GM21515 (cell line): ENCODE measurements at regions not wholly inside any gene's neighbourhood (a gene's known extent, or its start where the extent isn't known, plus 50 kb on each side); places are given as distances from the start of the nearest gene placed in this dataset.

ENCODE experiments used
- ATAC-seq: cut with Tn5 transposase; IDR thresholded peaks from one replicate; pipeline ENCODE4 v1.9.1; 2021; ENCODE audit not compliant: unreplicated experiment

DNA sequence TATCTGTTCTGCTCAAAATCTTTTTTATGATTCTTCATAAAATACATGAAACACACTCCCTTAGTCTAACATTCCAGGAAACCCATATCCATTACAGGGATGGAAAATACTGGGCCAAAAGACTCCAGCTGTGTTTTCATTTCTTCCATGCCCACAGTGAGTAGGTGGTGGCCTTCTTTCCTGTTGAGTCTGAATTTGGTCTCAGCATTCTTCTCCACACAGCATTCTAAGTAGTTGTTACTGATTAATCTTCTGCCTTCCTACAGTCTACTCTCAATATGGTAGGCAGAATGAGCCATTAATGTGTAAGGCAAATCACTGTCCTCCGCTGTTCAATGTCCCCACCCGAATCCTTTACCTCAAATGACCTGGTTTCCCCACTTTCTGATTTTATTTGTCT is 370.6 kb upstream of the RPS6KA3 start:
- ATAC-seq = no peak

GRCh38 chrX:20633451-20633850 is 366.7 kb upstream of the RPS6KA3 start:
- ATAC-seq = no peak

DNA sequence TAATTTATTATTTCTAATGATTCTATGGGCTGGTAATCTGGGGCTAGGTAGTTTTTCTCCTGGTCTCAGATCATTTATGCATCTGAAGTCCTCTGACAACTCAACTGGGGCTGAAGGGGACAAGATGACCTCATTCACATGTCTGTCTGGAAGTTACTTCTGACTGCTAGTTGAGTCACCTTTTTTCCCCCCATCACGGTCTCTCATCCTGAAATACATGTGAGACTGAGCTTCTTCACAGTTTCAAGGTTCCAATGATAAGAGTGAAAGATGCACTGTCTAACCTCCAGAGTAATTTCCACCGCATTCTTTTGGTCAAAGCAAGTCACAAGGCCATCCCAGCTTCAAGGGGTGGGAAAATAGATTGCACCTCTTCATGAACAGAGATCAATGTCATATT is 356.7 kb upstream of the RPS6KA3 start:
- ATAC-seq = no peak

GRCh38 chrX:20620306-20620705 is 353.6 kb upstream of the RPS6KA3 start:
- no peak for ATAC-seq

GRCh38 chrX:20609916-20610415 is 343.3 kb upstream of the RPS6KA3 start:
- no peak for ATAC-seq

DNA sequence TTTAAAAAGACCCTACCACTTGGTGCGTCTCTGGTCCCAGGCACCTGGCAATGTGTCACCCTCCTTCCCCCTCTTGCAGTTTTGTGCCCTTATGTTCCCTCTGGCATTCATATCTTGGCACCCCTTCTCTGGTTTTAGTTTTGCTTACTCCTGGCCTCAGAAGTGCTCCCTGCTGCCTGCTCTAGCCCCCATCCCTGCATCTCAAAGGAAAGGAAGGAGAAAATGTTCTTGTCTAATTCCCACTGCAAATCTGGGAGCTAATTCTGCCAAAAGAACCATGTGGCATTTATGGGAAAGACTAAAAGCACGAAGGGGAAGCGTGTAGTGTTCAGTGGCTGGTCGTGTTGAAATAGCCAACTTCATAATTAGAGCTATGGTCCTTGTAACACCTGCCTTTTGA is 340.1 kb upstream of the RPS6KA3 start:
- no peak for ATAC-seq

- no peak for ATAC-seq
Observed at GRCh38 chrX:20596856-20597255, 330.1 kb upstream of the RPS6KA3 start.

- no peak for ATAC-seq
Observed at GRCh38 chrX:20595928-20596575, 329.3 kb upstream of the RPS6KA3 start.

GRCh38 chrX:20594985-20595384 is 328.3 kb upstream of the RPS6KA3 start:
- ATAC-seq = no peak

DNA sequence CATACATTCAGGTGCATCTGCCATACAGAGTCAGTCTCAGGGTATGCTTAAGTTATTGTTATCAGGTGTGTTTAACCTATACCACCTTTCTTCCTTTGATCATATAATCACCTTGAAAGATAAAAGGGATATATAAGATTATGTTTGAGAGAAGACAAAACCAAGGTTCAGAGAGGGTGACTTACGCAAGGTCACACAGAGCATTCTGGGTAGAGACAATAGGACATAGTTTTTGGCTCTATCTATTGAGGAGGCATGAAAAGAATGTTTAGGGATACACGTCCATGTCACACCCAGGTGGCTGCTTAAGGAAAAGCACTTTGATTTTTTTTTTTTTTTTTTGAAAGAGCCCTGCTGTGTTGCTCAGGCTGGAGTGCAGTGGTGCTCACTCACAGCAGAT is 327.1 kb upstream of the RPS6KA3 start:
- ATAC-seq = no peak

DNA sequence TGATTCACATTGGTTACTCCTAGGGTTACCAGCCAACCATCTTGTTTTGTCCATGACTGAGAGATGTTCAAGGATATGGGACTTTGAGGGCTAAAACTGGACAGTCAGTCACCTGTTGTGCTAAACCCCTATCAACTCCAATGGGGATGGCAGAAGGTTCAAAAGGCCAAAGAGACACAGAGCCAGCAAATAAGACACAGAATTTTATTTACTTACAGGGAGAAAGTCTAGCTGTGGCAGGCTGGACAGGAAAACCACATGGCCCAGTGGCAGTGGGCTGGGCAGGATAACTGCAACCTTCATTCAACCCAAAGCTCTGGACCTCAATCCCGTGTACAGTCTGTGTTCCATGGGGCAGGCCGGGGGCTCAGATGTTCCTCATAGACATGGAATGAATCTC is 326.7 kb upstream of the RPS6KA3 start:
- no peak for ATAC-seq

- ATAC-seq = no peak
Observed at GRCh38 chrX:20591246-20591645, 324.5 kb upstream of the RPS6KA3 start.

- ATAC-seq = no peak
Observed at GRCh38 chrX:20585782-20586181, 319.1 kb upstream of the RPS6KA3 start.

DNA sequence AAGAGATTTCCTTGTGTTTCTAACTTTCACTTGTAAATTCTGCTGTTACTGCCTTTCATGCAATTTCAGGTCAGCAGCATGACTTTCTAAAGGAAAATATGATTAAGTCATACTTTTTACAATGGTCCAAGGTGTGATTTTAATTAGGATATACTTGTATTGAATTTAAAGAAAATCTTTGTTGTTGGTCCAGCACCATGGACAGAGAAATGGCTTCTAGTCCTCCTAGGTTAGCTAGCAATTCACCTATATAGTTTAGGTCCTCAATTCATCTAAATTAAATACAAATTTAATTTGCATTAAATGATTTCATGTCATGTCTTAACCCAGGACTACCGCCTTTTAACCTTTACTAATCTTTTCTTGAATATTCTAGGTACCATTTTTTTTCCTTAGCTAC is 304.9 kb upstream of the RPS6KA3 start:
- ATAC-seq = no peak

- no peak for ATAC-seq
Observed at GRCh38 chrX:20567108-20567507, 300.4 kb upstream of the RPS6KA3 start.

DNA sequence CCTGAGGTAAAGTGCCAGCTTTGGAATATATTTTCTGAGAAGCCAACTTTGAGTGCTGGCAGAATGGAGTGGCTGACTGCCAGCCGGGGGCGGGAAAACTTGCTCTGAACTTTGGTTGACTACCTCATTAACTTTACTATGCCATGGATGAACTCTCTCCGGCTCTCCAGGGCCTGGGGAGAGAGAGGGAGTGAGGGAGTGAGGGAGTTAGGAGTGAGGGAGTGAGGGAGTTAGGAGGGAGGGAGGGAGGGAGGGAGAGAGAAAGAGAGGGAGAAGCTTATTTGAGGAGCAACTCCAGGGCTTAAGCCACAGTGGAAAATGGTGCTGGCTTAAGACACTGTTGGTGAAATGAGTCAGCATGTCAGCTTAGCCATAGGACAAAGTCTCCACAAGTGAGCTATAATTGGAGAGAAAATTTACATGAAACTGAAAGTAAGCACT is 280.9 kb upstream of the RPS6KA3 start:
- no peak for ATAC-seq

GRCh38 chrX:20545538-20545937 is 278.8 kb upstream of the RPS6KA3 start:
- ATAC-seq = no peak

DNA sequence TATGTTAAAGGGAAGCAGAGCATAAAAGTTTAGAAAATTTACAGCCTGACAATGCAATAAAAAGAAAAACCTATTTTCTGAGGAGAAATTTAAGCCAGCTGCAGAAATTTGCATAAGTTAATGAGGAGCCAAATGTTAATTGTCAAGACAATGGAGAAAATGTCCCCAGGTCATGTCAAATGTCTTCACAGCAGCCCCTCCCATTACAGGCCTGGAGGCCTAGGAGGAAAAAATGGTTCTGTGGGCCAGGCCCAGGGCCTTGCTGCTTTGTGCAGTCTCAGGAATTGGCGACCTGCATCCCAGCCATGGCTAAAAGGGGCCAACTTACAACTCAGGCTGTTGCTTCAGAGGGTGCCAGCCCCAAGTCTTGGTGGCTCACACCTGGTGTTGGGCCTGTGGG is 275.4 kb upstream of the RPS6KA3 start:
- ATAC-seq = no peak

- no peak for ATAC-seq
Observed at GRCh38 chrX:20538974-20539373, 272.3 kb upstream of the RPS6KA3 start.

DNA sequence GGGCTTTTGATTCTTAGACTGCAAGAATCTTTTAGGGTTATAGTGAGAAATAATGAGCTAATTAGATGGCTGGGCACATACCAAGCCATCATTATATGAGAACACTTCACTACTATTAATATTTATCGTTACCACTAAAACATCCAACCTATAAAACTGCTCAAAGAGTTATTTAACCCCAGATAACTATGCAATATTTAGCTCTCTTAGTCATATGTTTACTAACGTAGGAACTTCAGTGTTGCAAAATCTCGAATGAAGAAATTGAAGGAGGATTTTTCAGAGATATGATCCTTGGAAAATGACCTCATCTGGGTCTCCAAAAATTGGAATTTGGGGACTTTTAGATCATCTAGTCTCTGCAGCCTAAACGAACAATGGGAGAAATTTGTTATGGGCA is 265.0 kb upstream of the RPS6KA3 start:
- ATAC-seq = no peak

DNA sequence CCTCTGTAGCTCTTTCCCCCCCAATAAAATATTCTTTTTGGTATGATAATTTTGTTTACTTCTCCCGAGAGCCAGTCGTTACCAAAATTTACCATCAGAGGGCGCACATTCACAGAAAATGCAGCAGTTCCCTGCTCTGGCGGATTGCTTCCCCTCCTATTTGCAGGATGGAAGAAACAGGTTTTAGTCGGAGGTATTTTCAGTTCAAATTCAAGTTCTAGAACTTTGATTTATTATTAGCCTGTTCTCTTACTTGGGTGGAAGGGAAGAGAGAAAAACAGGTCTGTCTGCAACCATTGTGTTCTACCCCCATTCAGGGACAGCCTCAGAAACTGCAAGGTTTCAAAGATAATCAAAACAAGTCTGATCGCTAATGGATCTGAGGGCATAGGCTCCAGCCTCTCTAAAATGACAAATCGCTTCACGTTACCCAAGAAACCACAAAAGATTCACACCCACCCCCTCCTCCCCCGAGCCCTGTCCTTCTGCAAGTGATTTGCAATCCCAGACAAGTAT is 263.8 kb upstream of the RPS6KA3 start:
- ATAC-seq = no peak

GRCh38 chrX:20529711-20530110 is 263.0 kb upstream of the RPS6KA3 start:
- no peak for ATAC-seq

- ATAC-seq = no peak
Observed at GRCh38 chrX:20529301-20529700, 262.6 kb upstream of the RPS6KA3 start.
